Epithelial cell of esophagus (primary cell): ENCODE measurements at regions not wholly inside any gene's neighbourhood (a gene's known extent, or its start where the extent isn't known, plus 50 kb on each side); places are given as distances from the start of the nearest gene placed in this dataset.

ENCODE experiments used
- DNase-seq: peaks from one replicate; pipeline ENCODE4 v3.0.0; 2010; ENCODE audit warnings: low read depth
- H3K4me3 ChIP-seq: 2 replicates; pipeline ENCODE4 v1.5.1; 2011; ENCODE audit warnings: mild to moderate bottlenecking, low read length, control low read depth
- TF ChIP-seq, protein P1 (sequence below): IDR thresholded peaks from 2 replicates; pipeline ENCODE4 v1.5.1; 2011; ENCODE audit warnings: low read depth, mild to moderate bottlenecking, low read length, control low read depth, inconsistent platforms; ENCODE audit not compliant: insufficient read depth; ENCODE audit errors: missing control alignments

DNA sequence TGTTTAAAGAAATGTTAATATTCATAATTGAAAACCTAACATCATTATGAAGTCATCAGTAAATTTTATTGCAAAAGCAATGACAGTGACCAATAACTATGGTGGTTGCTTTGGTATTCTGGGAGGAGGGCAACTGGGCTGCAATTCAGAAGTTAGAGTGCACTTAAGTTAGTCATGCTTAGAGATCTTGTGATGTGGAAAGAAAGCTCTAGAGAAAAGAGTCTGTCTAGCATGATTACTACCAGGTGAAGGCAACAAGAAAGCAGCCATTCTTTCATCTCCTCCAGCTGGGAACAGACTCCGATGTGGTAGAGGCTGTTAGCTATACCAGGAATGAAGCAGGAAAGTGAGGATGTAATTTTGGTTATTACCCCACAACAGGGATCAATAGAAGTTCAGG lies 625.6 kb downstream of the SI start:
- H3K4me3 ChIP-seq: no peak overlapping the region
- TF ChIP-seq, protein P1, sequence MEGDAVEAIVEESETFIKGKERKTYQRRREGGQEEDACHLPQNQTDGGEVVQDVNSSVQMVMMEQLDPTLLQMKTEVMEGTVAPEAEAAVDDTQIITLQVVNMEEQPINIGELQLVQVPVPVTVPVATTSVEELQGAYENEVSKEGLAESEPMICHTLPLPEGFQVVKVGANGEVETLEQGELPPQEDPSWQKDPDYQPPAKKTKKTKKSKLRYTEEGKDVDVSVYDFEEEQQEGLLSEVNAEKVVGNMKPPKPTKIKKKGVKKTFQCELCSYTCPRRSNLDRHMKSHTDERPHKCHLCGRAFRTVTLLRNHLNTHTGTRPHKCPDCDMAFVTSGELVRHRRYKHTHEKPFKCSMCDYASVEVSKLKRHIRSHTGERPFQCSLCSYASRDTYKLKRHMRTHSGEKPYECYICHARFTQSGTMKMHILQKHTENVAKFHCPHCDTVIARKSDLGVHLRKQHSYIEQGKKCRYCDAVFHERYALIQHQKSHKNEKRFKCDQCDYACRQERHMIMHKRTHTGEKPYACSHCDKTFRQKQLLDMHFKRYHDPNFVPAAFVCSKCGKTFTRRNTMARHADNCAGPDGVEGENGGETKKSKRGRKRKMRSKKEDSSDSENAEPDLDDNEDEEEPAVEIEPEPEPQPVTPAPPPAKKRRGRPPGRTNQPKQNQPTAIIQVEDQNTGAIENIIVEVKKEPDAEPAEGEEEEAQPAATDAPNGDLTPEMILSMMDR: no peak
- DNase-seq: no peak

DNA sequence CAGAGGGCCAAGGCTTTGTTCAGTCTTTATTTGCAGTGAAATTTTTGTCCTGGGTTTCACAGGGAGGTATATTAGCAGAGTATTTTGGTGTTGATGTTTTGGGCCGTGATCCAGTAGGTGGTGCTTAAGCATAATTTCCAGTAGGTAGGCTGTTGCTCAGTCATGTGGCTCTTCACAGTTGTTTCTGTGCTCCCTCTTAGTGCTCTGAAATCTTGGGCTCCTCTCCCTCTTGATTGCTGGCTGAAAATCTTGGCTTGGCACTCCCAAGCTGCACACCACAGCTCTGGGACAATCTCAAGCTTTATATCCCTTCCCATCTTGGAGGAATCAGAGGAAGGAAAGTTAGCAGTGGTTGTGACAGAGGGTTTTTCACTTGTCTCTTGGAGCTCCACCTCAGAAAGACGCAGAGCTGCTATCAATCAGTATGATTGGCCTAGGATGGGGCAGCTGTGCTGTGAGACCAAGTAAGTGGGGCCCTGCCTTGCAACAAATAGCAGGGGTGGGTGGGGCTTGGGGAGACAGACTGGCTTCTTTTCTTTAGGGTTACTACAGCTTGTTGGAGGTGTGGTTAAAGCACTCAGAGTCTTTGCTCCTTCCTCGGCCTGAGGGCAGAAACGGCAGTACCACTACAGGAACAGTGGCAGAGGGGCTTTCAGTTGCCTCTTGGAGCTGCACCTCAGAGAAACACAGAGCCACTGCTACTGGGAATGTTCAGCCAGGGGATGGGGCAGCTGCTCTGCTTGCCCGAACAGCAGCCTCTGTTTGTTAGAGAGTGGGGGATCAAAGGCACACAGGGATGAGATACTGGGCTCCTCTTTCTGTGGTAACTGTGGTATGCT lies 627.0 kb downstream of the SI start:
- TF ChIP-seq, protein P1: no peak
- no peak for DNase-seq
- H3K4me3 ChIP-seq: no peak overlapping the region

DNA sequence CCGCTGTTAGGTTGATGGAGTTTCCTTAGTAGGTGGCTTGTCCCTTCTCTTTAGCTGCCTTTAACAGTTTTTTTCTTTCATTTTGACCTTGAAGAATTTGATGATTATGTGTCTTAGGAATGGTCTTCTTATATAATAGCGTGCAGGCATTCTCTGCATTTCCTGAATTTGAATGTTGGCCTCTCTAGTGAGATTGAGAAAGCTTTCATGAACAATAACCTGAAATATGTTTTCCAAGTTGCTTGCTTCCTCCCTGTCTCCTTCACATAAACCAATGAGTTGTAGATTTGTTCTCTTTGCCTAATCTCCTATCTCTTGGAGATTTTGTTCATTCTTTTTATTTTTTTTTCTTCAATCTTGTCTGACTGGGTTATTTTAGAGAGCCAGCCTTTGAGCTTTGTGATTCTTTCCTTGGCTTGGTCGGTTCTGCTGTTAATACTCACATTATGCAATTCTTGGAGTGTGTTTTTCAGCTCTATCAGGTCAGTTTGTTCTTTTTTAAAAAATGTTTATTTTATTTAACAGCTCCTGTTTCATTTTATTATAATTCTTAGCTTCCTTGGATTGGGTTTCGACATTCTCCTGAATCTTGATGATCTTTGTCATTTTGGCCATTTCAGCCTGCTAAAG lies 627.9 kb downstream of the SI start:
- TF ChIP-seq, protein P1: no peak
- no peak overlapping the region for H3K4me3 ChIP-seq
- no peak for DNase-seq

DNA sequence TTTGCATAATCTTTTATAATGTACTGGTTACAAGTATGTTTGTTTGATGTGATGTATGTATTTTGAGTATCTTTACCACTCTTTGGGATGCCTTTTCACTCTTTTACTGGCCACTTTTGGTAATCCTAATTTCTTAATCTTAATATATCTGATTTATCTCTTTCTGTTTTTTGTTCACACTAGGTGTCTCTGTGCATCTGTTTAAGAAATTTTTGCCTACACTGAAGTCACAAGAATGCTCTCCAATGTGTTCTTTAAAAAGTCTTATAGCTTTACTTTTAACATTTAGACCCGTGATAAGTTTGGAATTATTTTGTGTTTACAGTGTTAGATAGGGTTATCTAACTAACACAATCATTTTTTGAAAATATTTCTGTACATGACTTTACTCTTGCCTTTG lies 659.1 kb downstream of the SI start:
- DNase-seq: no peak
- no peak overlapping the region for H3K4me3 ChIP-seq
- TF ChIP-seq, protein P1: no peak

DNA sequence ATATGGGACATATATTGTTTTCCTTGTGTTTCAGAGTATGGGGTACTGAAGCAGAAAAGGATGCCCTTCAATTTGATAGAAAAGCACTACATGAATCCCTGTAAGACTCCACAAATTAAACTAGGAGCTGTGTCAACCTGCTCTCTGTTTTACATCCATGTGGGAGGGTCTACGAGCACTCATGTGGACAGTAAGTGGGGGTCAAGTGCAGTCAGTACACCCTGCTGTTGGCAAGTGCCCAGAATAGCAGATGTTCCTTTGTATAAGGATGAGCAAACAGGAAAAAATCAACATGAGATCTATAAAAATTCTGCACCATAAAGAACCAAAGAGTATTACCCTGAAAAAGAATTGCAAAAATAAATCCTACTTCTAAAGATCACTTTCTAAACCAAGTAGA lies 659.9 kb downstream of the SI start:
- TF ChIP-seq, protein P1: no peak
- no peak for DNase-seq
- no peak overlapping the region for H3K4me3 ChIP-seq

DNA sequence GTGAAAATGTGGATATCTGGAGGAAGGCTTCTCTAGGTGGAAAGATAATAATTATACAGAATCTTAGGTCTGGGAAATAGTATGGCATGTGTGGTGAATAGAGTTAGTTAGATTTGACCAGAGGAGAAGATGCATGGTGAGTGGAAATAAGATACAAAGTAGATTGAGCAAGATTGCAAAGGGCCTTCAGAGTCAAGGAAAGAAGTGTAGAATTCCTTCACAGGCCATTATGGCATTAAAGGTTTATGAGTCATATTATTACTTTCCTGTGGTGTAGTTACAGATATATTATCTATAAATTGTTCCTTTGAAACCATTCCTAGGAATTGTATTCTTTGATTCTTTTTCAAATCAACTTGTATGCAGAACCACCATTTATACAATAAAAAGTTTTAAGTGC lies 660.3 kb downstream of the SI start:
- H3K4me3 ChIP-seq: no peak overlapping the region
- TF ChIP-seq, protein P1: no peak
- no peak for DNase-seq
